SIG-M5 treated with dmso at 0.1 percent for 504 hours (cell line): ENCODE measurements at regions not wholly inside any gene's neighbourhood (a gene's known extent, or its start where the extent isn't known, plus 50 kb on each side); places are given as distances from the start of the nearest gene placed in this dataset.
"Not testable (repeated sequence)": the region's sequence is repeated elsewhere in the genome, so short reads cannot be mapped to it uniquely, and the experiment has no call there.

Source experiments
- DNase-seq: peaks from one replicate; lab custom pipeline; 2025; ENCODE audit not compliant: unreplicated experiment; lab: John Stamatoyannopoulos, UW

DNA sequence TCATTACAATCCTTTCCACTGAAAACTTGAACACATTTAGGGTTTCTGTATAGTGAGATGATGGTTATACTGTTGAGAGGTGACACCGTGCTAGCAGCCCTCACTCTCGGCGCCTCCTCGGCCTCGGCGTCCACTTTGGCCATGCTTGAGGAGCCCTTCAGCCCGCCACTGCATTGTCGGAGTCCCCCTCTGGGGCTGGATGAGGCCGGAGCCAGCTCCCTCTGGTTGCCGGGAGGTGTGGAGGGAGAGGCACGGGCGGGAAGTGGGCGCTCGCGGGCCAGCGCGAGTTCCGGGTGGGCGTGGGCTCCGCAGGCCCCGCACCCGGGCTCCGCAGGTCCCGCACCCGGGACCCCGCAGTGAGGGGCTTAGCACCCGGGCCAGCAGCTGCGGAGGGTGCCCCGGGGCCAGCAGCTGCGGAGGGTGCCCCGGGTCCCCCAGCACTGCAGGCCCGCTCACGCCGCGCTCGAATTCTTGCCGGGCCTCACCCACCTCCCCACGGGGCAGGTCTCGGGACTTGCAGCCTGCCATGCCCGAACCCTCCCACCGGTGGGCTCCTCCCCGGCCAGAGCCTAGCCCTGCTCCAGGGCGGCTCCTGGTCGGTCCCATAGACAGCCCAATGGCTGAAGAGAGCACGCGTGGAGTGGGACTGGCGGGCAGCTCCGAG, 145.9 kb upstream of the ZNF608 start:
- no peak for DNase-seq

GRCh38 chr5:124894541-124894940, 148.1 kb upstream of the ZNF608 start:
- DNase-seq = no peak

DNA sequence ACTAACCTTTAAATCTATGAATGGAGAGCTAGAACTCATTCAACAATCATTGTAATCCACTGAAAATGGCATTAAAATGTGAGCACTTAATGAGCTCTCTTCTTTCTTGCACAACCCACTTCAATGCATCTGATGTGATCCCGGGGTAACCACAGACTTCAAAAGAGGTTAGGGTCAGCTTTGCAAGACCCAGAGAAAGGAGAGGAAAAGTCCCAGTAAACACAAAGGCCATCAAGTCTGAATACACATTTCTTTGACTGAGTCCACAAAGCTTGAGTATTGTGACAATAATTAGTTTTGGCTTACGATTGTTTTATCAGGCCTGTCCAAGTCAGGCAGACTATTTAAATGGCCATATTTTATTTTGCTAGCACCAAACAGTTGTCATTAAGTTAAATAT, 148.8 kb upstream of the ZNF608 start:
- no peak for DNase-seq

- no peak for DNase-seq
These were observed 154.6 kb upstream of the ZNF608 start for GRCh38 chr5:124901081-124901480.

GRCh38 chr5:124902097-124902821, 155.8 kb upstream of the ZNF608 start:
- DNase-seq = peak; percentile 71

GRCh38 chr5:124905256-124906130, 159.1 kb upstream of the ZNF608 start:
- DNase-seq = no peak

- peak; percentile 37 for DNase-seq
These were observed 160.1 kb upstream of the ZNF608 start for GRCh38 chr5:124906339-124907097.

GRCh38 chr5:124907098-124907644, 160.7 kb upstream of the ZNF608 start:
- DNase-seq = no peak

GRCh38 chr5:124908581-124909451, 162.4 kb upstream of the ZNF608 start:
- DNase-seq = peak; percentile 9

DNA sequence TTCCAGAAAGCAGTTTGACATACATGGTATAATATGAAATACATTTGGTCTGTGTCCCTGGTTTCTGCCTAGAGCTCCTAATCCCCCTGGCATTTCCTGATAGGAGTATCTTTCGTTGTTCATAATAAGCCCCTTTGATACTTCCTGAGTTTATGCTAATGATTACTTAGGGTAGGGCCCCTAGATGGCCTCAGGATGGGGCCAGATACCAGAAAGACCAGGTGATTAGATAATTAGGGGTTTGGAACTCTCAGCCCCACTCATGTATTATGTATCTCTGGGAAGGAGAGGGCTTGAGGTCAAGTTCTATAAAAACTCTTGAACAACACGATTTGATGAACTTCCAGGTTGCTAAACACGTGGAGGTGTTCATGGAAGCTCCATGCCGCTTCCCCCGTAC, 163.3 kb upstream of the ZNF608 start:
- DNase-seq = no peak

DNA sequence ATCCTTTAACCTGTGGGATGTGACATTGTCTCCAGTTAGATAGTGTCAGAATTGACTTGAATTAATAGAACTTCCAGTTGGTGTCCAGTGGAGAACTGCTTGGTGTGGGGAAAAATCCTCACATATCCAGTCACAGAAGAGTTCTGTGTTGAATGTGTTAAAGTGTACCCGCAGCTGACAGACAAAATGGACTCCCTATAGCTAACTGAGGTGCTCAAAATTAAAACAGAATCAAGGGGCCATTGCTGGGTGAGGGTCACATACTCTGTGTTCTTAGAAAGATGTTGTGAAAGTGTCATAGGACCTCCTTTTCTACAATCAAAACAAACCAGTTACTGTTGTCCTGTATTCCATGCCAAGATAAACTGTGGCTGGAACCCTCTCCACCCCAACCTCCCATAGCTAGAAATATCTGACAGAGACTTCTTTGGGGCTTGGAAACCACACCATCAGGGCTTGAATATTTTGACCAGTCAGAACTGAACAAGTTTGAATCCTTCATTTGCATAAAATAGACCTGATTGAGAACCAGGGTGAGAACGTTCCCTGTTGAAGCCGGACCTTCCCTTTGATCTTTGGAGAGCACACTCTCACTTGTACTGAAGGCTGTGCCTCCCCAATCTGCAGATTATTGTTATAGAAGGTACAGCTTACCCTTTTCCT, 164.0 kb upstream of the ZNF608 start:
- DNase-seq = no peak

- peak; percentile 54 for DNase-seq
These were observed 166.3 kb upstream of the ZNF608 start for GRCh38 chr5:124912638-124913328.

- no peak for DNase-seq
These were observed 166.9 kb upstream of the ZNF608 start for GRCh38 chr5:124913329-124913653.

- not testable (repeated sequence) for DNase-seq
These were observed 169.9 kb upstream of the ZNF608 start for GRCh38 chr5:124916313-124916712.

- DNase-seq = no peak
These were observed 172.2 kb upstream of the ZNF608 start for GRCh38 chr5:124918618-124919017.

DNA sequence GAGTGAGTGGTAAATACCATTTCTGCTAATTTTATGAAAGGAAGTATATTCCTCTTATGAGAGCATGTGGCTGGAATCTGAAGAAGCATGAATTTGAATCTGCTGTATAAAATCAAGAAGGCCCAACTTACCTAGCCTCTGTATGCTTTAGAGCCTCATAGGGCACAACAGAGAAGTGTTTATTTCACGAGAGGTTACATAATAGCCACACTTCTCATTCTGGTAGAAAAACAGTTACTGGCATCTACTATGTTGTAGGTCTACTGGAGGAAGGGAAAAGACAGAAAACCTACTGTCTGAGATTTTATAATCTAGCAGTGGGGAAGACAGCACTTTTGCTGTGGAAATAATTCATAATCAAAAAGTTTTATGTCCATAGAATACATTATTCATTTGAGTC, 172.6 kb upstream of the ZNF608 start:
- DNase-seq = peak; percentile 11

GRCh38 chr5:124919747-124920525, 173.5 kb upstream of the ZNF608 start:
- no peak for DNase-seq
